Thyroid gland (tissue), 4 donors: ENCODE measurements at regions not wholly inside any gene's neighbourhood (a gene's known extent, or its start where the extent isn't known, plus 50 kb on each side); places are given as distances from the start of the nearest gene placed in this dataset.

ENCODE experiments used
- DNase-seq, 2 donors: peaks; one replicate each; pipeline ENCODE4 v3.0.0-alpha.2; 2019
- H3K27ac ChIP-seq, 3 donors: fragments of 200-600 bp; sonication (generic); 1 replicate in 2 of 3; 2 replicates in 1 of 3; pipeline ENCODE4 v1.5.1; 2016 to 2019; ENCODE audit warnings: mild to moderate bottlenecking in 1 of 3, moderate library complexity in 1 of 3
- H3K27me3 ChIP-seq: fragments of 200-600 bp; sonication (generic); one replicate; pipeline ENCODE4 v1.5.1; 2019
- H3K36me3 ChIP-seq, 2 donors: fragments of 200-600 bp; sonication (generic); one replicate each; pipeline ENCODE4 v1.5.1; 2016 to 2019
- H3K4me1 ChIP-seq, 2 donors: fragments of 200-600 bp; sonication (generic); one replicate each; pipeline ENCODE4 v1.5.1; 2017 to 2019
- H3K4me3 ChIP-seq, 3 donors: fragments of 200-600 bp; sonication (generic); replicated peaks in 1 of 3; 1 replicate in 2 of 3; 2 replicates in 1 of 3; pipeline ENCODE4 v1.5.1; 2016; ENCODE audit warnings: mild to moderate bottlenecking in 1 of 3
- H3K9me3 ChIP-seq: fragments of 200-600 bp; sonication (generic); one replicate; pipeline ENCODE4 v1.5.1; 2017
- CTCF ChIP-seq, 6 experiments: fragments of 200-600 bp in 3 of 6; fragments of 450-650 bp in 3 of 6; sonication (generic) in 3 of 6; IDR thresholded peaks; one replicate each; pipeline ENCODE4 v1.5.1; 2016 to 2019; ENCODE audit warnings: antibody characterized with exemption in 6 of 6, mild to moderate bottlenecking in 2 of 6, inconsistent platforms in 1 of 6, moderate library complexity in 1 of 6
- POLR2A ChIP-seq, 2 donors: fragments of 450-650 bp; IDR thresholded peaks; one replicate each; pipeline ENCODE4 v1.6.1; 2017; ENCODE audit warnings: antibody characterized with exemption in 2 of 2, mild to moderate bottlenecking in 2 of 2, moderate library complexity in 1 of 2
- WGBS, 2 donors: methylation state at CpG; one replicate each; pipeline ENCODE4 v1.1.5; 2017; 5-methylcytosine and 5-hydroxymethylcytosine counted together
- intact Hi-C: fragments of 100-400 bp; cut with DNase I; formaldehyde crosslinking; loops from one replicate; pipeline ENCODE4 v1.15.1; 2023

- Histone ChIP-seq H3K4me3 (no peak overlapping the region), H3K27me3 (no peaks in the 10 kb centered on the region), H3K4me1 (no peaks in the 10 kb centered on the region), H3K36me3 (no peaks in the 10 kb centered on the region), H3K9me3 (no peaks in the 10 kb centered on the region), H3K27ac (no peak overlapping the region)
- WGBS, 2 donors = 92 to 95% methylated on average over 5 of the region's 5 CpGs
- intact Hi-C loops = no loop called here
- DNase-seq = no peak
- no peak for TF ChIP-seq CTCF (IDR thresholded peaks at IDR 0.05)
- TF ChIP-seq POLR2A (IDR thresholded peaks at IDR 0.05) = no peak
These were observed 102.0 kb upstream of the CDH6 start for GRCh38 chr5:31091501-31091900.

- no peak for DNase-seq
- no peaks in the 10 kb centered on the region for H3K27me3 ChIP-seq
- TF ChIP-seq POLR2A (IDR thresholded peaks at IDR 0.05) (no peak), CTCF (IDR thresholded peaks at IDR 0.05) (no peak)
- H3K36me3 ChIP-seq = no peaks in the 10 kb centered on the region
- H3K4me3 ChIP-seq = no peak overlapping the region
- H3K9me3 ChIP-seq = no peaks in the 10 kb centered on the region
- intact Hi-C loops = no loop called here
- H3K4me1 ChIP-seq = no peaks in the 10 kb centered on the region
- 88 to 93% methylated on average over 3 of the region's 3 CpGs for WGBS, 2 donors
- H3K27ac ChIP-seq = no peak overlapping the region
These were observed 103.0 kb upstream of the CDH6 start for GRCh38 chr5:31090467-31090866.

DNA sequence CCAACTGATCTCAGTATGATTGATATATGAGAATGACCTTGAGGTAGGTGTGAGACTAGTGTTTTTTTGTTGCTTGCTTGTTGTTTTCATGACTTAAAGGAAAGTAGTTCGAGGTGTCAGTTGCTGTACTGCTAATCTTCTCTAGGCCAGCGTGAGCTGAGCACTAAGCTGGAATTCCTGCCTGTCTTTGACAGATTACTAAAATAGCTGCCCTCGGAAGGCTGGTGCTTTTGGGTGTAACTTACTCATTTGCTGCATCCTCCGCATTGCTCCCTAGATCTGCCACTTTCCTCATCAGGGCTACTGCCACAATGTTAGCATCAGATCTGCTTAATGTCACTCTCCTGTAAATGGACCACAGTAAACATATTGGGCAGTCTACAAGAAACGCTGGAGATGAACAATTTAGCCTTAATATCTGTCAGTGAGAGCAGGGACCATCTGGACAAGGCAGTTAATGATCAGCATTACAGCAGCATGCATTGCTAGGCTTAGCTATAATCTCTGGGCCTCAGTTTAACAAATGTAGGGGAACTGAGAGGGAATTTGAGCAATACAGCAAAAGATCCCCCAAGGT is 106.6 kb upstream of the CDH6 start:
- TF ChIP-seq POLR2A (IDR thresholded peaks at IDR 0.05) (no peak), CTCF (IDR thresholded peaks at IDR 0.05) (no peak)
- DNase-seq = no peak
- no peaks in the 10 kb centered on the region for H3K27me3 ChIP-seq
- WGBS, 2 donors = 76% methylated on average over 5 of the region's 5 CpGs
- no peak overlapping the region for H3K27ac ChIP-seq
- no peaks in the 10 kb centered on the region for H3K4me1 ChIP-seq
- H3K4me3 ChIP-seq = no peak overlapping the region
- intact Hi-C loops = no loop called here
- H3K36me3 ChIP-seq = no peaks in the 10 kb centered on the region
- H3K9me3 ChIP-seq = no peaks in the 10 kb centered on the region

GRCh38 chr5:31084871-31085270 is 108.6 kb upstream of the CDH6 start:
- Histone ChIP-seq H3K9me3 (no peaks in the 10 kb centered on the region), H3K4me3 (no peak overlapping the region), H3K27me3 (no peaks in the 10 kb centered on the region), H3K27ac (no peak overlapping the region), H3K36me3 (no peaks in the 10 kb centered on the region), H3K4me1 (no peaks in the 10 kb centered on the region)
- TF ChIP-seq POLR2A (IDR thresholded peaks at IDR 0.05) = no peak
- no peak for TF ChIP-seq CTCF (IDR thresholded peaks at IDR 0.05)
- 86% methylated on average over 5 of the region's 5 CpGs for WGBS, 2 donors
- intact Hi-C loops = no loop called here
- no peak for DNase-seq

- no peaks in the 10 kb centered on the region for H3K9me3 ChIP-seq
- H3K27me3 ChIP-seq = no peaks in the 10 kb centered on the region
- 94 to 96% methylated on average over 2 of the region's 2 CpGs for WGBS, 2 donors
- no peaks in the 10 kb centered on the region for H3K4me1 ChIP-seq
- no peak overlapping the region for H3K27ac ChIP-seq
- no peak overlapping the region for H3K4me3 ChIP-seq
- intact Hi-C loops = no loop called here
- DNase-seq = no peak
- TF ChIP-seq CTCF (IDR thresholded peaks at IDR 0.05) = no peak
- TF ChIP-seq POLR2A (IDR thresholded peaks at IDR 0.05) = no peak
- H3K36me3 ChIP-seq = no peaks in the 10 kb centered on the region
These were observed 110.1 kb upstream of the CDH6 start for GRCh38 chr5:31083364-31083763.
